ENCODE measurements at regions not wholly inside any gene's neighbourhood (a gene's known extent, or its start where the extent isn't known, plus 50 kb on each side); places are given as distances from the start of the nearest gene placed in this dataset.

GRCh38 chr5:3129252-3129651, 377.8 kb upstream of the IRX2 start (continued):
- TF ChIP-seq ATF6 (CRISPR knock-in tag; IDR thresholded peaks at IDR 0.05) (no peak), USF1 (CRISPR knock-in tag; IDR thresholded peaks at IDR 0.05) (no peak), SMAD4 (CRISPR knock-in tag; IDR thresholded peaks at IDR 0.05) (no peak), E2F4 (CRISPR knock-in tag; IDR thresholded peaks at IDR 0.05; ENCODE audit: borderline replicate concordance, low read depth) (no peak), PREB (CRISPR knock-in tag; IDR thresholded peaks at IDR 0.05; ENCODE audit: borderline replicate concordance) (no peak), SMAD3 (CRISPR knock-in tag; IDR thresholded peaks at IDR 0.05; ENCODE audit: borderline replicate concordance) (no peak), EMX1 (CRISPR knock-in tag; IDR thresholded peaks at IDR 0.05) (no peak), HMGA2 (CRISPR knock-in tag; IDR thresholded peaks at IDR 0.05) (no peak), FOXJ3 (CRISPR knock-in tag; IDR thresholded peaks at IDR 0.05; ENCODE audit: borderline replicate concordance) (no peak), TP53 (CRISPR knock-in tag; IDR thresholded peaks at IDR 0.05) (no peak), ZNF512 (CRISPR knock-in tag; IDR thresholded peaks at IDR 0.05; ENCODE audit: borderline replicate concordance) (no peak), ZSCAN18 (CRISPR knock-in tag; IDR thresholded peaks at IDR 0.05) (no peak)

GRCh38 chr5:3127423-3127911, 376.0 kb upstream of the IRX2 start:
- Mint-ChIP-seq H3K4me1 (peaks cover 52% of the 10 kb centered on the region), H3K4me3 (no peak overlapping the region), H3K36me3 (no peaks in the 10 kb centered on the region), H3K9me3 (no peaks in the 10 kb centered on the region), H3K27me3 (ENCODE audit: low read depth) (peaks cover 65% of the 10 kb centered on the region), H3K27ac (no peak overlapping the region)
- ATAC-seq (no peak), DNase-seq (ENCODE audit: low spot score) (no peak)
- TF ChIP-seq MYBL2 (CRISPR knock-in tag; IDR thresholded peaks at IDR 0.05) (no peak), ZBTB21 (CRISPR knock-in tag; IDR thresholded peaks at IDR 0.05; ENCODE audit: borderline replicate concordance) (no peak), ELF4 (CRISPR knock-in tag; IDR thresholded peaks at IDR 0.05; ENCODE audit: low read depth) (no peak), ZBTB43 (CRISPR knock-in tag; IDR thresholded peaks at IDR 0.05) (no peak), ZNF138 (CRISPR knock-in tag; conservative IDR thresholded peaks at IDR 0.05) (no peak), ZNF281 (CRISPR knock-in tag; IDR thresholded peaks at IDR 0.05) (no peak)
- CTCF ChIA-PET, result no interaction called here
- POLR2A ChIA-PET, result no interaction called here

Data from WTC11 (cell line).